ENCODE measurements at regions not wholly inside any gene's neighbourhood (a gene's known extent, or its start where the extent isn't known, plus 50 kb on each side); places are given as distances from the start of the nearest gene placed in this dataset.

- Histone ChIP-seq H3K4me3 (no peak overlapping the region), H3K4me1 (replicated peaks in 1 of 2) (no peaks in the 10 kb centered on the region), H3K36me3 (replicated peaks in 1 of 2) (no peaks in the 10 kb centered on the region), H3K27me3 (peaks cover 14% of the 10 kb centered on the region), H3K27ac (no peak overlapping the region), H3K9me3 (replicated peaks in 1 of 3) (no peaks in the 10 kb centered on the region)
- DNase-seq, result no peak
- intact Hi-C loops (cut with DNase I), result no loop called here
- WGBS, 4 donors, result 63 to 73% (median 68%) methylated on average over 5 of the region's 5 CpGs
- TF ChIP-seq POLR2A (IDR thresholded peaks at IDR 0.05) (no peak), CTCF (IDR thresholded peaks at IDR 0.05) (no peak)
Observed at GRCh38 chr12:108048686-108049085, 80.4 kb upstream of the WSCD2 start.

- WGBS, 4 donors, result 32 to 54% (median 48%) methylated on average over 5 of the region's 5 CpGs
- Histone ChIP-seq H3K27ac (no peak overlapping the region), H3K9me3 (replicated peaks in 1 of 3) (no peaks in the 10 kb centered on the region), H3K27me3 (peaks cover 14% of the 10 kb centered on the region), H3K4me1 (replicated peaks in 1 of 2) (no peaks in the 10 kb centered on the region), H3K36me3 (replicated peaks in 1 of 2) (no peaks in the 10 kb centered on the region), H3K4me3 (no peak overlapping the region)
- no peak for DNase-seq
- intact Hi-C loops (cut with DNase I), result no loop called here
- TF ChIP-seq CTCF (IDR thresholded peaks at IDR 0.05), result no peak
- TF ChIP-seq POLR2A (IDR thresholded peaks at IDR 0.05), result no peak
Observed at GRCh38 chr12:108050696-108051095, 78.4 kb upstream of the WSCD2 start.

DNA sequence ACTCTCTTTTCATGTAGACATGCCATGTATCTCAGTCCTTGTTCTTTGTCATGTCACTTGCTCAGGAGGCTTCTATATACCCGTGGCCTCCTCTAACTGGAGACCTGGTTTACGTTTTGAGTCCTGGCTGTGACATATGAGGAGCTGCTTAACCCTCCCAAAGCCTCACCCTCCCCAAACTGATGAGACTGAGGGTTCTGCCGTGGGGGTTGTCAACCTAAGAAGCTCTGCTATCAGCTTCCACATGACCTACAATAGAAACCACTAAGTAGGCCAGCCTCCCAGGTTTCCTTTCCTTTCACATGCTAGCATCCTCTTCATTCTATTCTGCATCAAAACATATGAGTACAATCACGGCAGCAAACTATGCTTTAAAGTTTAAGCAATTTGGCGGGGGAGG lies 76.8 kb upstream of the WSCD2 start:
- Histone ChIP-seq H3K4me1 (replicated peaks in 1 of 2) (no peaks in the 10 kb centered on the region), H3K4me3 (no peak overlapping the region), H3K27me3 (peaks cover 8% of the 10 kb centered on the region), H3K27ac (no peak overlapping the region), H3K36me3 (replicated peaks in 1 of 2) (no peaks in the 10 kb centered on the region), H3K9me3 (replicated peaks in 1 of 3) (no peaks in the 10 kb centered on the region)
- WGBS, 4 donors, result 54 to 72% (median 60%) methylated on average over 5 of the region's 5 CpGs
- DNase-seq, result no peak
- intact Hi-C loops (cut with DNase I), result no loop called here
- TF ChIP-seq POLR2A (IDR thresholded peaks at IDR 0.05), result no peak
- TF ChIP-seq CTCF (IDR thresholded peaks at IDR 0.05), result no peak

DNA sequence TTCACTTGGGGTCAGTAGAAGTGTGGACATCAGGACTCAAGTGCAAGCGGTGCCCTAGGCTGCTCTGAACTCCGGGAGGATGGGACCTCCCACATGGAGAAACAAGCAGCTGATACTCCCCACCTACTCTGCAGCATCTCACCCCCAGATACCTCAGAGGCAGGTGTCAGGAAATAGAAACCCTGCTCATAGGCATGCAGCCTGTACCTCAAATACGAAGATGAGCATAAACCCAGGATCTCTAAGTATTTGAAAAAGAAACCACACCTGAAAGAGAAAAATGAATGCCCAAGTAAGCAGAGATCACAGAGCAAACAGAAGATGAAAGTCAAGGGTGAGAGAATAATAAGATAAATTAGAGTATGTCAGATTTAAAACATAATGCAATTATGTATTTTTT lies 75.6 kb upstream of the WSCD2 start:
- TF ChIP-seq POLR2A (IDR thresholded peaks at IDR 0.05), result no peak
- TF ChIP-seq CTCF (IDR thresholded peaks at IDR 0.05), result no peak
- Histone ChIP-seq H3K9me3 (replicated peaks in 1 of 3) (no peaks in the 10 kb centered on the region), H3K36me3 (replicated peaks in 1 of 2) (no peaks in the 10 kb centered on the region), H3K4me3 (no peak overlapping the region), H3K27me3 (peaks cover 6% of the 10 kb centered on the region), H3K4me1 (replicated peaks in 1 of 2) (no peaks in the 10 kb centered on the region), H3K27ac (no peak overlapping the region)
- intact Hi-C loops (cut with DNase I), result no loop called here
- 70 to 80% (median 75%) methylated on average over 3 of the region's 3 CpGs for WGBS, 4 donors
- DNase-seq, result no peak

All from adrenal gland (tissue), 9 donors.